Gastroesophageal sphincter (tissue), 4 donors: ENCODE measurements at regions not wholly inside any gene's neighbourhood (a gene's known extent, or its start where the extent isn't known, plus 50 kb on each side); places are given as distances from the start of the nearest gene placed in this dataset.

Source experiments
- ATAC-seq: fragments of 150-250 bp; one replicate; pipeline ENCODE4 v1.9.1; 2016; ENCODE audit warnings: mild to moderate bottlenecking, moderate library complexity
- H3K27ac ChIP-seq, 4 donors: fragments of 200-600 bp; sonication (generic) in 3 of 4; 1 replicate in 3 of 4; 2 replicates in 1 of 4; pipeline ENCODE4 v1.5.1; 2016 to 2019
- H3K27me3 ChIP-seq: fragments of 200-600 bp; sonication (generic); one replicate; pipeline ENCODE4 v1.5.1; 2019
- H3K36me3 ChIP-seq, 2 donors: fragments of 200-600 bp; sonication (generic); one replicate each; pipeline ENCODE4 v1.5.1; 2019; ENCODE audit warnings: control low read depth in 1 of 2
- H3K4me1 ChIP-seq, 3 donors: fragments of 200-600 bp; sonication (generic); 1 replicate in 2 of 3; 2 replicates in 1 of 3; pipeline ENCODE4 v1.5.1; 2016 to 2019; ENCODE audit warnings: control low read depth in 2 of 3
- H3K4me3 ChIP-seq, 2 donors: fragments of 200-600 bp; sonication (generic); one replicate each; pipeline ENCODE4 v1.5.1; 2019; ENCODE audit warnings: mild to moderate bottlenecking in 1 of 2, moderate library complexity in 1 of 2
- H3K9me3 ChIP-seq, 3 donors: fragments of 200-600 bp; sonication (generic); one replicate each; pipeline ENCODE4 v1.5.1; 2017 to 2019; ENCODE audit warnings: control low read depth in 2 of 3
- EP300 ChIP-seq: sonication (generic); formaldehyde crosslinking; IDR thresholded peaks from one replicate; pipeline ENCODE4 v1.6.1; 2017; ENCODE audit warnings: antibody characterized with exemption, mild to moderate bottlenecking
- POLR2A ChIP-seq, 2 donors: fragments of 450-650 bp; IDR thresholded peaks; one replicate each; pipeline ENCODE4 v1.6.1; 2017; ENCODE audit warnings: antibody characterized with exemption in 2 of 2, mild to moderate bottlenecking in 2 of 2, moderate library complexity in 1 of 2
- POLR2AphosphoS5 ChIP-seq: sonication (generic); formaldehyde crosslinking; IDR thresholded peaks from one replicate; pipeline ENCODE4 v1.6.1; 2017; ENCODE audit warnings: antibody characterized with exemption
- WGBS, 2 donors: methylation state at CpG; one replicate each; pipeline ENCODE4 v1.1.5; 2018; ENCODE audit warnings: low coverage in 1 of 2; 5-methylcytosine and 5-hydroxymethylcytosine counted together
- TF ChIP-seq, protein P1 (sequence below), 4 experiments: fragments of 200-600 bp in 2 of 4; fragments of 450-650 bp in 2 of 4; sonication (generic) in 1 of 4; IDR thresholded peaks; one replicate each; pipeline ENCODE4 v1.5.1; 2017 to 2019; ENCODE audit warnings: antibody characterized with exemption in 4 of 4, mild to moderate bottlenecking in 2 of 4, moderate library complexity in 2 of 4

DNA sequence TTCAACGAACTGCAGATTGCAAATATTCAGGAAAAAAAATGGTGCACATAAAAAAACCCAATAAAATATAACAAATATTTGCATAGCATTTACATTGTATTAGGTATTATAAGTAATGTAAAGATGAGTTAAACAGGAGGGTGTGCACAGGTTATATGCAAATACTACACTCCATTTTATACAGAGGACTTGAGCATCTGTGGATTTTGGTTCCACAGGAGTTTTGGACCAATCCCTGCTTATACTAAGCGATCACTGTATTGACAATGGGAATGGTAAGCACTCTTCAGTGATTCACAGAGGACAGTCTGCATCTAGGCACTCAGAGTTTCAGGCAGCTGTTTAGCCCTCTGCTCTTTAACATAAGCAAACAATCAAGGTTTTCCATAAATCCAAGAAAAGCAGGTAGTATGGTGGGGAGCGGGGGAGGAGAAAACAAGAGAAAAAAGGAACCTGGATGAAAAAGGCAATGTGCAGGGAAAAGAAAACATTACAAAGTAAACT, 206.0 kb upstream of the PARD3B start:
- 93 to 100% methylated on average over 2 to 3 of the region's 3 CpGs for WGBS, 2 donors
- Histone ChIP-seq H3K36me3 (no peaks in the 10 kb centered on the region), H3K4me3 (no peak overlapping the region), H3K27ac (no peak overlapping the region), H3K4me1 (no peaks in the 10 kb centered on the region), H3K27me3 (no peaks in the 10 kb centered on the region), H3K9me3 (no peaks in the 10 kb centered on the region)
- no peak for ATAC-seq
- TF ChIP-seq, protein P1, sequence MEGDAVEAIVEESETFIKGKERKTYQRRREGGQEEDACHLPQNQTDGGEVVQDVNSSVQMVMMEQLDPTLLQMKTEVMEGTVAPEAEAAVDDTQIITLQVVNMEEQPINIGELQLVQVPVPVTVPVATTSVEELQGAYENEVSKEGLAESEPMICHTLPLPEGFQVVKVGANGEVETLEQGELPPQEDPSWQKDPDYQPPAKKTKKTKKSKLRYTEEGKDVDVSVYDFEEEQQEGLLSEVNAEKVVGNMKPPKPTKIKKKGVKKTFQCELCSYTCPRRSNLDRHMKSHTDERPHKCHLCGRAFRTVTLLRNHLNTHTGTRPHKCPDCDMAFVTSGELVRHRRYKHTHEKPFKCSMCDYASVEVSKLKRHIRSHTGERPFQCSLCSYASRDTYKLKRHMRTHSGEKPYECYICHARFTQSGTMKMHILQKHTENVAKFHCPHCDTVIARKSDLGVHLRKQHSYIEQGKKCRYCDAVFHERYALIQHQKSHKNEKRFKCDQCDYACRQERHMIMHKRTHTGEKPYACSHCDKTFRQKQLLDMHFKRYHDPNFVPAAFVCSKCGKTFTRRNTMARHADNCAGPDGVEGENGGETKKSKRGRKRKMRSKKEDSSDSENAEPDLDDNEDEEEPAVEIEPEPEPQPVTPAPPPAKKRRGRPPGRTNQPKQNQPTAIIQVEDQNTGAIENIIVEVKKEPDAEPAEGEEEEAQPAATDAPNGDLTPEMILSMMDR (IDR thresholded peaks at IDR 0.05): no peak
- no peak for TF ChIP-seq POLR2AphosphoS5
- TF ChIP-seq EP300: no peak
- TF ChIP-seq POLR2A (IDR thresholded peaks at IDR 0.05): no peak

DNA sequence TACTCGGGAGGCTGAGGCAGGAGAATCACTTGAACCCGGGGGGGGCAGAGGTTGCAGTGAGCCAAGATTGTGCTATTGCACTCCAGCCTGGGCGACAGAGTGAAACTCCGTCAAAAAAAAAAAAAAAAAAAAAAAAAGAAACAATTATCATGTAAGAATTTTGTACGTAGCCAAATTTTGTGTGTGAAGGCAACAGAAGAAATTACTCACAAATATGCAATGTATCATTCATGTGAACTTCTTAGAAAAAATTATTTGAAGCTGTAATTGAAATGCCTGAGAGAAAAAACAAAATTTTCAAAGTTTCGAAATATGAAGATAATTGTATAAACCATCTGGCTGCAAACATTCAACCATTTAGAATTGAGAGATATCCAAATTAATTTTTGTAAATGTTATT, 204.8 kb upstream of the PARD3B start:
- WGBS, 2 donors: 80 to 81% methylated on average over 2 to 6 of the region's 6 CpGs
- Histone ChIP-seq H3K4me1 (no peaks in the 10 kb centered on the region), H3K27ac (no peak overlapping the region), H3K9me3 (no peaks in the 10 kb centered on the region), H3K4me3 (no peak overlapping the region), H3K27me3 (no peaks in the 10 kb centered on the region), H3K36me3 (no peaks in the 10 kb centered on the region)
- TF ChIP-seq, protein P1 (IDR thresholded peaks at IDR 0.05): no peak
- TF ChIP-seq POLR2AphosphoS5 (no peak), EP300 (no peak), POLR2A (IDR thresholded peaks at IDR 0.05) (no peak)
- ATAC-seq: no peak

DNA sequence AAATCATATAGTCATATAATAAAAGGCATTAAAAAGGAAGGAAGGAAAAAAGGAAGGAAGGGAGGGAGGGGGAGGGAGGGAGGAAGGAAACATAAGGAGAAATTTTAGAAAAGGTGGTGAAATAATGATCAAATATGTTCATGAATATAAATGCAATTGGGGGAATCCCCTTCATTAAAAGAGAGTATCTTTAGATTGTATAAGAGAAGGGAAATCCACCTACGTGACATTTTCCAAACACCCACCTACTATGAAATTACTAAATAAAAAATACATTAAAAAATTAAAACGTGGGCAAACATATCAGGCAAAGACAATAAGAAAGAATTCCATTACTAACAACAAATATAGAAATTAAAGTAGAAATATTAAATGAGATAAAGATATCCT, 203.4 kb upstream of the PARD3B start:
- WGBS, 2 donors: 64 to 71% methylated on average over 2 of the region's 2 CpGs
- no peak for TF ChIP-seq POLR2A (IDR thresholded peaks at IDR 0.05)
- TF ChIP-seq, protein P1 (IDR thresholded peaks at IDR 0.05): no peak
- TF ChIP-seq POLR2AphosphoS5: no peak
- TF ChIP-seq EP300: no peak
- H3K36me3 ChIP-seq: no peaks in the 10 kb centered on the region
- no peak for ATAC-seq
- no peak overlapping the region for H3K4me3 ChIP-seq
- no peaks in the 10 kb centered on the region for H3K27me3 ChIP-seq
- H3K9me3 ChIP-seq: no peaks in the 10 kb centered on the region
- H3K4me1 ChIP-seq: no peaks in the 10 kb centered on the region
- H3K27ac ChIP-seq: no peak overlapping the region

DNA sequence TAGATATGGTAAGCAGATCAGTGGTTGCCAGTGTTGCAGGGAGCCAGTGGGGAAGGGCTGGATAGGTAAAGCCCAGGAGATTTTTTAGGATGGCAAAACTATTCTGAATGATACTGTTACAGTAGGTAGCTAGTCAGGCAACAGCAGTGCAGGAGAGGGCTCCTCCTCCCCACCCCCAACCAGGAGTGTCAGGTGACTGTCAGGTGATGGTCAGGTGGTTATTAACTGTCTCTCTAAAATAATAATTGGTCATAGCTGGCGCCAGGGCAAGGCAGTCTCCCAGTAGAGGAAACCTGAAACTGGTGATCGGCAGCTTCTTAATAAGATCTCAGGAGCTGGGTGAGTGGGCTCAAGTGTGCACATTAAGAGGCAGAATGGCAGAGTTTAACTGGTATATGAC, 201.6 kb upstream of the PARD3B start:
- Histone ChIP-seq H3K9me3 (no peaks in the 10 kb centered on the region), H3K36me3 (no peaks in the 10 kb centered on the region), H3K4me3 (no peak overlapping the region), H3K27ac (no peak overlapping the region), H3K27me3 (no peaks in the 10 kb centered on the region), H3K4me1 (no peaks in the 10 kb centered on the region)
- no peak for TF ChIP-seq POLR2A (IDR thresholded peaks at IDR 0.05)
- TF ChIP-seq EP300: no peak
- TF ChIP-seq, protein P1 (IDR thresholded peaks at IDR 0.05): no peak
- TF ChIP-seq POLR2AphosphoS5: no peak
- no peak for ATAC-seq
- 100% methylated on average over 2 of the region's 2 CpGs for WGBS, 2 donors

DNA sequence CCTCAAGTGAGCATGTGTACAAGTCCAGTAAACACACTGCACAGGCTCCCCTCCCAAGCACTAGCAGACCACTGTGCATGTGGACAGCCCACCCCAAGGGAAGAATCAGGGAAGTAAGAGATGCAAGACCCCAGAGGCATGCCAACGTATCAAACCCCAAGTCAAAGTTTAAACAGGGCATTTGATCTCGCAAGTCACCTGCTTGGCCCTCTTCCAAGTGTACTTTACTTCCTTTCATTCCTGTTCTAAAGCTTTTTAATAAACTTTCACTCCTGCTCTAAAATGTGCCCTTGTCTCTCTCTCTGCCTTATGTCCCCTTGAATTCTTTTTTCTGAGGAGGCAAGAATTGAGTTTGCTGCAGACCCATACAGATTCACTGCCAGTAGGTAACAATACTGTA, 201.2 kb upstream of the PARD3B start:
- Histone ChIP-seq H3K27ac (no peak overlapping the region), H3K9me3 (no peaks in the 10 kb centered on the region), H3K36me3 (no peaks in the 10 kb centered on the region), H3K4me1 (no peaks in the 10 kb centered on the region), H3K4me3 (no peak overlapping the region), H3K27me3 (no peaks in the 10 kb centered on the region)
- ATAC-seq: no peak
- 63 to 64% methylated on average over 2 of the region's 2 CpGs for WGBS, 2 donors
- no peak for TF ChIP-seq EP300
- TF ChIP-seq POLR2AphosphoS5: no peak

DNA sequence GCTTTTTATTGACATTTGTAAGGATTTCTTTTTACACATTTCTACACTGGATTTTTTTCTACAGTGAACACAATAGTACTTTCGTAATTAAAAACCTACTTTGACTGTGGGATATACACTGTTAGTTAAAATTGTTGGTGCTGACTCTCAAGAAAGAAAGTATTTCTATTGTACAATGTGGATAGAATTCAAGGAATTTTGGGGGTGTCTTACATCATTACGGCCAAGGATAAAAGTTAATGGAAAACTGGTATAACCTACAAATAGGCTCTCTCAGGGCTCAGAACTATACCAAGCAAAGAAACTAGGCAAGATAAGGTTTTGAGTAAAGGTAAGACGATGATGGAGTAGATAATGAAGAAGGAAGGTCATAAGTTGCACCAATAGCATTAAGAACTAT, 198.4 kb upstream of the PARD3B start:
- H3K4me1 ChIP-seq: no peaks in the 10 kb centered on the region
- 87 to 90% methylated on average over 3 of the region's 3 CpGs for WGBS, 2 donors
- no peaks in the 10 kb centered on the region for H3K9me3 ChIP-seq
- no peak overlapping the region for H3K4me3 ChIP-seq
- ATAC-seq: no peak
- no peaks in the 10 kb centered on the region for H3K36me3 ChIP-seq
- no peaks in the 10 kb centered on the region for H3K27me3 ChIP-seq
- no peak for TF ChIP-seq EP300
- TF ChIP-seq, protein P1 (IDR thresholded peaks at IDR 0.05): no peak
- no peak for TF ChIP-seq POLR2A (IDR thresholded peaks at IDR 0.05)
- TF ChIP-seq POLR2AphosphoS5: no peak
- no peak overlapping the region for H3K27ac ChIP-seq
